ENCODE measurements at regions not wholly inside any gene's neighbourhood (a gene's known extent, or its start where the extent isn't known, plus 50 kb on each side); places are given as distances from the start of the nearest gene placed in this dataset.

DNA sequence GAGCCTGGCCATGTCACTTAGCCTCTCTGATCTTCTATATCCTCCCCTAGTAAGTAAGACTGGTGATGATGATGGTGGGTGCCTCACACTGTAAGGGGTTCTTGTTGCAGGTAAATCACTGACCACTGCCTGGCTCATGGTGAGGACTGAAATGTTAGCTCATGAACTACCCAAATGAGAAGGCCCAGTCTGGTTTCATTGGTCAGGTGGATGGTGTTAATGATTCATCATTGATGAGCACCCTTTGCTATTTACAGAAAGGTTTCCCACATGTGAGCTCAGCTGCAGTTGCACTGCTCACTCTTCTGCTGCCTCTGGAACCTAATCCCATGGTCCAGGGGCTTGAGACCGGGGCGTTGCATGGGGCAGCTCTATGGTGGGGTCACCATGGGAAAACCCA is 417.7 kb downstream of the PRDM2 start:
- H3K4me3 ChIP-seq (ENCODE audit: low read depth, low read length): no peak overlapping the region
- ChIA-PET CTCF (no interaction called here), POLR2A (no interaction called here)
- DNase-seq (ENCODE audit: low read depth, low spot score): no peak
- TF ChIP-seq, protein P1, sequence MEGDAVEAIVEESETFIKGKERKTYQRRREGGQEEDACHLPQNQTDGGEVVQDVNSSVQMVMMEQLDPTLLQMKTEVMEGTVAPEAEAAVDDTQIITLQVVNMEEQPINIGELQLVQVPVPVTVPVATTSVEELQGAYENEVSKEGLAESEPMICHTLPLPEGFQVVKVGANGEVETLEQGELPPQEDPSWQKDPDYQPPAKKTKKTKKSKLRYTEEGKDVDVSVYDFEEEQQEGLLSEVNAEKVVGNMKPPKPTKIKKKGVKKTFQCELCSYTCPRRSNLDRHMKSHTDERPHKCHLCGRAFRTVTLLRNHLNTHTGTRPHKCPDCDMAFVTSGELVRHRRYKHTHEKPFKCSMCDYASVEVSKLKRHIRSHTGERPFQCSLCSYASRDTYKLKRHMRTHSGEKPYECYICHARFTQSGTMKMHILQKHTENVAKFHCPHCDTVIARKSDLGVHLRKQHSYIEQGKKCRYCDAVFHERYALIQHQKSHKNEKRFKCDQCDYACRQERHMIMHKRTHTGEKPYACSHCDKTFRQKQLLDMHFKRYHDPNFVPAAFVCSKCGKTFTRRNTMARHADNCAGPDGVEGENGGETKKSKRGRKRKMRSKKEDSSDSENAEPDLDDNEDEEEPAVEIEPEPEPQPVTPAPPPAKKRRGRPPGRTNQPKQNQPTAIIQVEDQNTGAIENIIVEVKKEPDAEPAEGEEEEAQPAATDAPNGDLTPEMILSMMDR (IDR thresholded peaks at IDR 0.05; ENCODE audit: insufficient read depth, low read length, missing control alignments): no peak

DNA sequence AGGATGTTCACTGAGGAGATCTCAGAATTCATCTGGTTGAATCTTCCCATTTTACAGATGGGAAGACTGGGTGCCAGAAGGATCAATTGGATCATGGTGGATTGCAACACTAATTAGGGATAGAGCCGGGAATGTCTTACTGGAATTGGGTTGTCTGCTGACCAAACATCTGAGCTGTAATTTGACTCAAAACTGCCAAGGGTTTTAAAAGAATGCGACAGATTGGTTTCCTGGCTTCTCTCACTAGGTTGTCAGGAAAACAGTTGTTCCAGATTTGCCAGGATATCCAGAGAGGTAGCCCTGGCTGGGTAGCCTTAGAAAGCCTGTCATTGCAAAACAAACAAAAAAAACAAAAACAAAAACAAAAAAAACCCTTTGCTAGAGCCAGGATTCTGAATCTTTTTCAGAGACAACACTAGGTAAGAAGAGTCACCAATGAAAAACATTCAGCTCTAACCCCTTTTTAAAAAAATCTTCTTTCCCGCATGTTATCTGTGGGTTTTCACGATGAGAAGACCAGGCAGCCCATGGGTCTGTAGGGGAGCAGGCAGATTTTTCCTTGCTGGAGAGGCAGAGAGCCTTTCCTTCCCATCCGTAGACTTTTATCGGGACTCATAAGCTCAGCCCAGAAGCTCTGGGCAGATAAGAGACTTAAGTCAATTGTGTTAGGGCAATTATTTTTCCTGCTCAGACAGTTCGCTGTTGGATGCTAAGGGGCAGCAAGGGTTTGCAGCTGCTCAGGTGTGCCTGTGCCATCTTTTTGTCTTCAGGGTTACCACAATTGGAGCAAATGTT is 418.9 kb downstream of the PRDM2 start:
- ChIA-PET POLR2A (no interaction called here), CTCF (no interaction called here)
- DNase-seq (ENCODE audit: low read depth, low spot score): no peak
- TF ChIP-seq, protein P1 (IDR thresholded peaks at IDR 0.05; ENCODE audit: insufficient read depth, low read length, missing control alignments): no peak
- no peak overlapping the region for H3K4me3 ChIP-seq (ENCODE audit: low read depth, low read length)

DNA sequence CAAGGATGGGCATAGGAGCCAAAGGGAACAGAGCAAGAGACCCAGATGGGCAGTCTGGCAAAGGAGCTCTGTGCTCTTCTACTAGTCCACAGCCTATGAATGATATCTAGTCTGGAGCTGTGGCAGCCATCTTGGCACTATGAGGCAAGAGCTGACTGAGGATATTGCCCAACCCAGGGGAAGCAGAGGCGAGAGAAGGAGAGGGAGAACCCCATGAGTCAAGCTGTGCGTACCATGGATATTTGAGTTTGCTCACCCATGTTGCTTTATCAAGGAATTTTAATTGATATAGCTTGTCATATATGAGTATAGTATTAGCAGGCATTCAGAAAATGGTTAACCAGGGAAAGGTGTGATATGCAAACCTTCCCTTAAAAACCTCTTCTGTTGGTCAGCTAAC is 420.9 kb downstream of the PRDM2 start:
- no peak overlapping the region for H3K4me3 ChIP-seq (ENCODE audit: low read depth, low read length)
- POLR2A ChIA-PET: no interaction called here
- CTCF ChIA-PET: no interaction called here
- DNase-seq (ENCODE audit: low read depth, low spot score): no peak
- TF ChIP-seq, protein P1 (IDR thresholded peaks at IDR 0.05; ENCODE audit: insufficient read depth, low read length, missing control alignments): no peak

DNA sequence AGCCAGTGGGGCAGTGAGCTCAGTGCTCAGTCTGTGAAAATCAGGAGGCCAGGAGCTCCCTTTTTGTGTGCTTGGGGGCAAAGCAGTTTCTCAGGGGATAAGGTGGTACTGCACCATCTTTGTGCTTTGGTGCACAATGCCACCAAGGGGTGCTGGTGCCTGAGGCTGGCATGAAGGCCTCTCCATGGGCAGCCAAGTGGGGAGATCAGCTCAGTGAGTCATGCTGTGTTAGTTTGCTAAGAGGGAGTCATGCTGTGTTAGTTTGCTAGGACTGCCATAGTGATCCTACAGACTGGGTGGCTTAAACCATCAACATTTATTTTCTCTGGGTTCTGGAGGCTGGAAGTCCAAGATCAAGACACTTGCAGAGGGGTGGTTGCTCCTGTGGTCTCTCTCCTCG is 428.1 kb downstream of the PRDM2 start:
- CTCF ChIA-PET: no interaction called here
- no peak for DNase-seq (ENCODE audit: low read depth, low spot score)
- TF ChIP-seq, protein P1 (IDR thresholded peaks at IDR 0.05; ENCODE audit: insufficient read depth, low read length, missing control alignments): no peak
- no peak overlapping the region for H3K4me3 ChIP-seq (ENCODE audit: low read depth, low read length)
- POLR2A ChIA-PET: no interaction called here

DNA sequence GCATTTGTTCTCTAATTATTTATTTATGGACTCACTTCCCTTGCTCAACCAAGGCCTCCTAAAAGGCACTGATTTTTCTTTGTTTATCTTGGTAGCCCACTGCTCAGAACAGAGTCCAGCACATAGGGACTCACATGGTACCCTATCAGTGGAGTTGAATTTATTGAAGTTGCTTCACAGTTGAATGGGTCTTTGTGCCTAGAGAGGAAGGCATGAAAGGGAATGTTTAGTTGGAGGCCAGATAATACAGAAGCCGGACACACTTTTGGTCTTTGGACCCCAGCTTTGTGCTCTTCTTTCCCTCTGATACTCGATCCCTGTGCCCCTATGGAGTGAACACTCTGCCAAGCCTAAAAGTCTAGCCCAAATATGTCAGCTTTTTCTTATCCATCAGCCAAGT is 429.0 kb downstream of the PRDM2 start:
- POLR2A ChIA-PET: no interaction called here
- H3K4me3 ChIP-seq (ENCODE audit: low read depth, low read length): no peak overlapping the region
- TF ChIP-seq, protein P1 (IDR thresholded peaks at IDR 0.05; ENCODE audit: insufficient read depth, low read length, missing control alignments): no peak
- no peak for DNase-seq (ENCODE audit: low read depth, low spot score)
- CTCF ChIA-PET: no interaction called here

DNA sequence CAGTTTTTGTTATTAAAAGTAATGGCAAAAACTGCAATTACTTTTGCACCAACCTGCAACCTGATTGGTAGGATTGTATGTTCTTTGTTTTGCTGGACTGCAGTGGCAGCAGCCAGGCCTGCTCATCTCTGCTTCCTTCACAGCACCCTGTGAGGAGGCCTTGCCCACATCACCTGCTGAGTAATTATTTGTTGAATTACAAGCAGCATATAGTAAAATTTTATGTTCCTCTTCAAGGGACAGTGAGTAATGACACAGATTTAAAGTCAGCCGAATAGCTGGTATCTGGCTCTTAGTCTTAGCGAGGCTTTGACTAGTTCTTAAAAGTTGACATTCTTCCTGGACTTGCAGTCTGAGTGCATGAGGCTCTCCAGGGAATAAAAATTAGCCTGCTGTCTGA is 435.1 kb downstream of the PRDM2 start:
- TF ChIP-seq, protein P1 (IDR thresholded peaks at IDR 0.05; ENCODE audit: insufficient read depth, low read length, missing control alignments): no peak
- no peak for DNase-seq (ENCODE audit: low read depth, low spot score)
- POLR2A ChIA-PET: no interaction called here
- CTCF ChIA-PET: no interaction called here
- no peak overlapping the region for H3K4me3 ChIP-seq (ENCODE audit: low read depth, low read length)
